ENCODE measurements at regions not wholly inside any gene's neighbourhood (a gene's known extent, or its start where the extent isn't known, plus 50 kb on each side); places are given as distances from the start of the nearest gene placed in this dataset.

DNA sequence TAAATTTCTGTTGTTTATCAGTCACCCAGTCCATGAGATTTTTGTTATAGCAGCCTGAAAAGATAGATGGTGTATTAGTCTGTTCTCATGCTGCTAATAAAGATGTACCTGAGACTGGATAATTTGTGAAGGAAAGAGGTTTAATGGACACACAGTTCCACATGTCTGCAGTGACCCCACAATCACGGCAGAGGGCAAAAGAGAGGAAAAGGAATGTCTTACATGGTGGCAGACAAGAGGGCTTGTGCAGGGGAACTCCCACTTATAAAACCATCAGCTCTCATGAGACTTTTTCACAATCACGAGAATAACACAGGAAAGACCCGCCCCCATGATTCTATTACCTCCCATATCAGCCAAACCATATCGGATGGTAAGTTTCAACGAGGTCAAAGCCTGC lies 309.2 kb downstream of the LIG4 start:
- DNase-seq, result no peak

DNA sequence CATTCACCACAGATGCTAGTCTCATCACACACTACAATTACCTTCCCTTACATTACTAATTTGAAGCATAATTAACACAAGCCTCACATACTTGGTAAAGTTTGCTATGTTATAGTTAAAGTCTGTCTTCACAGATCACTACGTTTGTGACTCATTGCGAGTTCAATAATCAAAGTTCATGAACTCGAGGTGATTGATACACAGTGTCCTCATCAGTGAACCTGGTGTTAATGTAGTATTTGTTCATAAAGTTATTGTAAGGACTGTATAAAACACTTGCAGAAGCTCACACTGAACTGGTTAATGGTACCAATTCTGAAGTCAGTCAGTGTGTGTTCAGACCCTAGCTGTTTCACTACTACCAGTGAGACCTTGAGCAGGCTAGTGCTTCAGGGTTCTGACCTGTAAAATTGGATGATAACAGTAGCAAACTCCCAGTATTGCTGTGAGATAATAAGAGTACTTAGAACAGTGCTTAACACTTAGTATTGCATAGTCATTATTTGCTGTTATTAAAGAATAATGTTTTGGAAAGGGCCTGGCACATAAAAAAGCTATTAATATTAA lies 313.3 kb downstream of the LIG4 start:
- no peak for DNase-seq

DNA sequence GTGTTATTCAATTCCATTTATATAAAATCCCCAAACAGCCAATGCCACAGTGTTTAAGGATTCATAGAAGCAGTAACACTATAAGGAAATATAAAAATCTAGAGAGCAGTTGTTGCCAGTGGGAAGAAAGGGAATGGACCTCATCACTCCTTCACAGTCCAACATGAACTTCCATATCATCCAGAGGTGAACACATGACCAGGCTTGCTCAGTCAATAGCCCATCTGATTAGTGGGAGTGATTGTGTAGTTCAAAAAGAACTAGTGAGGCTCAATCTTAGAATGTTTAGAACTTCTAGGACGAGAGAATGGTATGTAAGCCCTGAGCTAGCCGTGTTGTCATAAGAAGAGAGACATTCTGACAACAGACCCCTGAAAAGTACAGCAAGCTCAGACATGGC lies 314.1 kb downstream of the LIG4 start:
- DNase-seq, result no peak

DNA sequence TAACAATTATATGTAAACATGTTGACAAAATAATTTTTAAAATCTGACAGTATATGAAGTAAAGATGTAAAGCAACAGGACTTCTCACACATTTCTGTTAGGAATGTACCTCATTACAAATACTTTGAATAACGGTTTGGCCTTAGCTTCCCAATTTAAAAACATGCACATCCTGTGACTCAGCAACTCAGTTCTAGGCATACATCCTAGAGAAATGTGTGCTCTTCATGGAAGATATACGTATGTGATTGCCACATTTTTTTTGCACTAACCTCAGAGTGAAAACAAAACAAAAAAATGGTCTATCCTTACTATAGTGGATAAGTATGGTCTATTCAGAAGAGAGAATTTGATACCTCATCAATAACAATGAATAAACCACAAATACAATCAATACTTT lies 314.6 kb downstream of the LIG4 start:
- peak; percentile 87 for DNase-seq

DNA sequence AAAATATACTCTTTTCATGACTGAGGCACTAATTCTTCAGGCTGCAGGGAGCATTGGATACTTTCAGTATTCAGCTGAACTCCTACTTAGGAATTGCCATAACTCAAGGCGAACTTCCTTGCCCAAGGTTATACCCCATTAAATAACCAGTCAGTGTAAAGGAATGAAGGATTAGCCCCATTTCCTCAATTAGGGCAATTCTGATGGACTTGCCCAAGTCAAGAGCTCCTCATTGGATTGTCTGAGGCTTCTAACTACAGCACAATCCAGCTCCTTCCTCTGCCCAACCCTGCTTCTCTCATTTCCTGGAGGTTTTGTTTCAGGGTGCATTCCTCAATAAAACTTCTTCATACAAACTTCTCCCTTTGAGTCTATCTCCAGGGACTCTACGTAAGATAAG lies 329.2 kb downstream of the LIG4 start:
- DNase-seq, result peak; percentile 38

DNA sequence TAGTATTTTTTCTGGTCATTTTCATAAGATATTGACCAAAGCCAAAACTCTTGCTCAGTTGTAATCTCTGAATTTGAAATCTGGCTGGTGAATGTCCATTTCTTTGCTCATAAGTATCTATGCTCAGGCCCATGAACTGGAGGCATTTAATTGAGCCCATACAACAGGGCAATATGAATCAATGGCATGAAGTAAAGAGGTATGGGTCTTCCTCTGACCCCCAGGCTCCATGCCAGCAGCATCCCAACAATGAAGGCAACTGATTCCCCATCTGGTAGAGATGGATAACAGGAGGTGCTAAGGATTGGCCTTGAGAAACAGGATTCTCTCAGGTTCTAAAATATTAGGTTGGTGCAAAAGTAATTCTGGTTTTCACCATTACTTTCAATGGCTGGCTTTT lies 330.8 kb downstream of the LIG4 start:
- DNase-seq, result no peak

DNA sequence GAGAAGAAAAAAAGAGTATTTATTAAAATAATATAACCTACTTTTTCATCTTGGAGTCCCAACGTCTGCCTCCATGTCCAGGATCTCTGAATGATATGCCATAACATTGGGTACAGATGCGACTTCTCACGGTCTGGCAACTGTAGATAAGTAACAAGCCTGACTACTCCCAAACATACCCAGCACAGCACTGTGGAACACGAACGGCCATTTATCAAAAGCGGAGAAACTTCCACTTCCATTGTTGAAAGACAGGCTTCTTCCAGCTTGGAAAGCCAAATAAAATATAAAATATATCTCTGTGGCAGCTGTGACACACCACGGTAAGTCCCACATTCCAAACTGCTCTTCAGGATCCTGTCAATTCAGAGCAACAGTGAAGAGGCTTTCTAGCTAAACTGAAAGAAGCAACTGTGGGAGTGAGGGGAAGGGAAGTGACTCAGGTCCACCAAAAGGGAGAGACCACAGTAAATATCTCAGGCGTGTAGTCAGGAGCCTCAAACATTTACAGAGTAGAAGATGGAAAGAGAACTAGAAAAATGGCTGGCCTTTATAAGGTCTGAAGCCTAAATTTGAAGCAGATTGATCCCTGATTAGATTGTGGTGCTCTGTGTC lies 331.7 kb downstream of the LIG4 start:
- peak; percentile 87 for DNase-seq

DNA sequence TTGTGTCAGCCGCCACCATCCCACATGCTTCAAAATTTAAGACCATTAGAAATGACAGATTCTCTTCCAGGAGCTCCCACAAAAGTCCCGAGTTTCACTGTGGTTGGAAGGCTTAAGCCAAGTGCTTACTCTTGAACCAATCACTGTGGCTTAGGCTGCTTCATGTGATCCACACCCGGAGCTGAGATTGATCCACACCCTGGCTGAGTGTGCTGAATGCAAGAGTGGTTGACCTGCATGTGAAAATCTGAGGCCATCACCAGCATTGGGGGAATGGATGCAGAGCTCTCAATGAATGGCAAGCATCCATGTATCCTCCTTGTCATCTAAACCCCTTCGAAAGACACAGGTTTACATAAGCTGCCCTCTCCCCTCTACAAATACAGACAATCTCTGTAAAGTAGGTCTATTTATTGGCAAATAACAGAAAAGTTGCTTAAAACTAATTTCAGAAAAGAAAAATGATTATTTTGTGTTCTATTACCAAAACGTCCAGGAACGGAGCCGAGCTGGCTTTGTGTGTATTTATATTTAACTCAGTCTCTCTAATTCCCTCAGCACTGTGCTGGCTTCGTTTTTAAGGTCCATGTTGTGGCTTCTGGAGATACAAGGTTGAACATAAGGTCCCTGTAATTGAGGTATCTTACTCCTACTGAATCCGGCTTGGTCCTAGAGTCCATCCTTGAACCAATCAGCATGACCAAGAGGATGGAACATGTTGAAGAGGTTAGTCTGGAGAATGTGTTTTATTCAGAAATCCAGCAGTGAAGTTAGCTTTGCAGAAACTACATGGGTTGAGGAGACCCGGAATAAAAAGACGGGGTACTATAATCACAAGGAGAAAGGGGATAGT lies 332.4 kb downstream of the LIG4 start:
- DNase-seq, result peak; percentile 35

DNA sequence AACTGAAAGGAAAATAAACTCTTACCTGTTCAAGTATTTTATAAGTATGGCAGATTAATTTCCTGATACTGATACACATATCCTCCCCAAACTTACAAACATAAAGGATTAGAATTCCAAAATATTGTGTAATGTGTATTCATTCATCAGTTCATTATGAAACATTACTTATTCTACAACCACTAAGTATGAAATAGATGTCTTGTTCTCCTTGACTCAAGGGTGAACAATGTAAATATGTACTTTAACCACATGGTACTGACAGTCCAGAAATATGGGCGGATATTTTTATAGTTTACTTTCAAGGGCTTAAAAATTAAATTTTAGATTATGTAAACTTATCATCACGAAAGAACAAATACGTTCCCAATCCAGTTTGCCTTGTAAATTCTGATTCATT lies 334.0 kb downstream of the LIG4 start:
- DNase-seq, result peak; percentile 91

DNA sequence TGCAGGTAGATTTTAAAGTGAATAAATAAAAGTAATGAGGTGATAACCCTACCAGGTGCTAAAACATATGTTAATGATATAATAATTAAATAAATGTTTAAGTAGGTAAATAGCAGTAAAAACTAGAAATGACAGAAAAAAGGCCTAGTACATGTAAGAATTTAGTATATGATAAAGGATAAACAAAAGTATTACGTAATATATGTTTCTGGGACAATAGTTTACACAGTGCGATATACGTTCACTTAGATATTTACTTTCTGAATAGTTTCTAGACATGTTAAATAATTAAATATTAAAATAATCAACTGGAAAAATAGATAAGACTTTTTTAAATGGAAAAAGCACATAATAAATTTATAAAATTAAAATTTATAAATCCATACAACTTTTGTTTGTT lies 340.9 kb downstream of the LIG4 start:
- DNase-seq, result no peak

DNA sequence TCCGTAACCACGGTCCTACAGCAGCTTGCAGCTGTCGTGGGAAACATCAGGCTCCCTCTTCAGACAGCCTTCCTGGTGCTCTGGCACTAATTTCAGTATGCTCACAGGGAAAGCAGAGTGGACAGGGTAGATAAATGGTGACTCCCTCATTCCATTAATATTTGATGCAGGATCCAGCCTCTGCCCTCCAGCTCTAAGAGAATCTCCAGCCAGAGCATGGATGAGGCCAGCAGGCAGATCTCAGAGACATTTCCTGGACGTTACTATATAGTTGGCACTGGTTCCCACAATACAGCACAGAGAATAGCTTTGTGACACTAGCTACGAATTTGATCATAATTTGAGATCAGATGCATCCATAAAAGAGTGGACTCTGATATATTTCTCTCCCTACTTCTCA lies 341.4 kb downstream of the LIG4 start:
- no peak for DNase-seq

DNA sequence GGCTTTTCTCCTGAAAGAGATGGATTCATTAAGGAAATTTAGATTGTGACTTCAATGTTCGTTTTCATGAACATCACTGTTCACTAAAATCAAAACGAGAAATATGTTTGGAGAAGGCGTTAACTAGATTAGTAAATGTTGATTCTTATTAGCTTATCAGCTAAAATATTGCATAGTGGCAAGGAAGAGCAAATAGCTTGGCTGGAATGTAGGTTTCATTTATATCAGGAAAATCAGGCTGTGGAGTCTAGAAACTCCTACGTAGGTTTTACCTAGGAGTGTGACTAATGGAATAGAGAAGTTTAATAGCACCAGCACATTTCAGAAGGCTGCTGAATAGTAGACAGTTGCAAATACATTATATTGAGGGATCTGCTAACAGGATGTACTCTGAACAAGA lies 344.9 kb downstream of the LIG4 start:
- no peak for DNase-seq

DNA sequence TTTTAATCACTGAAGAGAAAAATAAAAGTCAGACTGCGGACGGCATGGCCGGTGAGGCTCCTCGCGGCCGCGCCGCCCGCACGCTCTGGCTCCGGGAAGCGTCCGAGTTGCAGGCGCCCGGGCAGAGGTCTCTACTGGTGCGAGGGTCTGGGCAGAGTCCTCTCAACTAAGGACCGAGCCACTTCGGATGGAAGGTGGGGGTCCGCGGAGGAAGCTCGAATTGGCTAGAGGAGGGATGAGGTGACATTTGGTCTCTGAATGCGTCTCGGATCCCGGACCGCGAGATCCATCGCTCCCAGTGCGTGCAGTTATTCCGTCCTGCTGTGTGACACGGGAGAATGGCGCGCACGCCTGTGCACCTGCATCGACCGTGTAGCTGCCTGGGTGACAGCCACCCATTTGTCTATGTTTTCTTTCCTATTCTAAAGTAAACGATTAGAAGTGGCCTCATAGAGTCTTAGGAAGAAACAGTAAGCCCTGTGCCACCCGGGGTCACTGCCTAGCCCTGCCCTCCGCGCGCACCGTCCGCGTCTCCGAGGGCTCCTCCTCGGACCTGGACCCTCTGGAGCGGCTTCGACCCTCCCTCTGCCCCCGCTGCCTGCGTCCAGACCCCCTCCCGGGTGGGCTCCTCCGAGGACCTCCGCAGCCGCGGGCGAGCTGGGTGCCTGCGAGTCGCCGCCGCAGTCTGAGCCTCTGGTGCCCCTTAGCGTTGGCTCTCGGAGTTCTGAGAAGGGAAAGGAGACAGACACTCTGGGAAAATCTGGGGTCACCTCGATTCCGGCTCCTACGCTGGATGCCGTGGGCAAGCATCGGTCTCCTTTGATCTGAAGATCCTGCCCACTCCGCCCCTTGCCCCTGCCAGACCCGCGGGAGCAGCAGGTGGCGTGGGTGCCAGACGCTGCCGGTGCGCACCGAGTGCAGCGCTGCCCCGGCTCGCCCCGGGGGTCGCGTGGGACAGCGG lies 347.4 kb downstream of the LIG4 start:
- peak; percentile 79 for DNase-seq

DNA sequence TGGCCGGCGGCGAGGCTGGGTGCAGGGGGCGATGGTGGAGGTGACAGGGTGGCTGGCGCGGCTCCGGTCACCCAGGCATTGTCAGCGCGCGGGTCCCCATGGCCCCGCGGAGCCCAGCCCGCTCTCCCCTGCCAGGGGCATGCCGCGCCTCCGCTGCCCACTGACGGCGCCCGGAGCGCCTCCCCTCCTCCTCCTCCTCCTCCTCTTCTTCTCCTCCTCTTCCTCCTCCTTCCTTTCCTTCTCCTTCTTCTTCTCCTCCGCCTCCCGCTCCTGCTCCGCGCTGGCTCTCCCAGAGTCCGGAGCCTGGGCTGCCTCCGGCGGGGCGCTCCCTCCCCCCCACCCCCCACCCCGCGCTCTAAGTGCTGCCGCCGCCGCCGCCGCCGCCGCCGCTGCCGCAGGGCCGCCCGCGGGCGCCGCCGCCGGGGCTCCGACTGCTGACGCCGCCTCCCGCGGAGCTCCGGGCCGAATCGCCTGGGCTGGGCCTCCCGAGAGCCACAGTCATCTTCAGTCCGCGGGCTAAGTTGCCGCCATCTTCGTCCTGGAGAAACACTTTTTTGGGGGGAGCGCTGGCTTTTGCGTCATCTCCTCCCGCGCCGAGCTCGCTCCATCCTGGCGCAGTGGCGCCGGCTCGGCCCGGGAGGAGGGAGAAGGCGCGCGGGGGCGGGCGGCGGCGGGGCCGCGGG lies 348.3 kb downstream of the LIG4 start:
- DNase-seq, result peak; percentile 76

DNA sequence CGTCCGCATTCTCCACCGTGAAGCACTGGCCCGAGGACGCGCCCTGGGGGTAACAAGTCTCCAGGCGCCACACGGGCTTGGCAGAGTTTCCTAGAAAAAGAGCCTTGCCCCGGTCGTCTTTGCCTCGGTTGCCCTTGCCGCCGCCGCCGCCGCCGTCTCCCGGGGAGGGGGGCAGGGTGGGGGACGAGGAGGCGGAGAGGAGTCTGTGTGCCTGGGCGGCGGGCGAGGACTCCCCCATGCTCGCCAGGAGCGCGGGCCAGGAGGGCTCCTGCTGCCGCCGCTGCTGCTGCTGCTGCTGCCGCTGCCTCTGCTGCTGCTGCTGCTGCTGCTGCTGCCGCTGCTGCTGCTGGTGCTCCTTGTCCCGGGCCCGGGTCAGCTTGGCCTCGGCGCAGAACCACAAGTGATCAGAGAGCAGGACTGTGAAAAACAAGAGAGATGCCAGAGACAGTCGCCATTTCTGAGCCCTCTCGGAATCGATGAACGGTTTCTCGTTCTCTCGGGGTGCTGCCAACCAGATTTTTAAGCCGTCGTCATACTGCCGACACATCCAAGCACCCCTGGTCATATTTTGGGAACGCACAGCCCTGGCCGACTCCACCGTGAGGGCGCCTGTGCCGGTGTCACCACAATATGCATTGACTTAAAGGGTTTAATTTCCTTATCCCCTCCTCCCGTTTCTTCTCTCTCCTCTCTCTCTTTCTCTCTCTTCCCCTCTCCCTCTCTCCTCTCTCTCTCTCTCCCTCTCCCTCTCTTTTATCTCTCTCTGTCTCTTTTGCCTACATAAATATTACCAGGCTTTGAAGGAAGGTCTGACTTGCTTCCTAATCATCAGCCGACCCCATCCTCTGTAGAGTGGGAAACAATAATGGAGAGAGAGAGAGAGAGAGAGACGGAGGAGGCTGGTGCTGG lies 349.1 kb downstream of the LIG4 start:
- peak; percentile 48 for DNase-seq

DNA sequence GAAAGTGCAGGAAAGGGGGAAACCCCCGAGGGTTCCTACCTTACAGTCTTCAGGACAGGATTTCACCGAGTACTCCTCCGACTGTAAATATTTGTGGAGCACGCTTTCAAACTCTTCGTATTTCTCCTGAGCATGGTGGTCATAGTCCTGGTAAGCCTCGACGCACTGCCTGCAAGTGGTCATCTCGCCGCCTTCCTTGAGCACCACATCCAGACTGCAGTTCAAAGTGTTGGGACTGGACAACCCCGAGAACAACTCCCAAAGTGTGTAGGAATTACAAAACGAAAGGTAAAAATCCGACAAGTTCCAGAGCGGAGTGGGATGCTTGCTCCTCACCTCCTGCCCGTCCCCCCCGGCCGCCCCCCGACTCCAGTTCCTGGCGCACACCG lies 349.7 kb downstream of the LIG4 start:
- peak; percentile 42 for DNase-seq

DNA sequence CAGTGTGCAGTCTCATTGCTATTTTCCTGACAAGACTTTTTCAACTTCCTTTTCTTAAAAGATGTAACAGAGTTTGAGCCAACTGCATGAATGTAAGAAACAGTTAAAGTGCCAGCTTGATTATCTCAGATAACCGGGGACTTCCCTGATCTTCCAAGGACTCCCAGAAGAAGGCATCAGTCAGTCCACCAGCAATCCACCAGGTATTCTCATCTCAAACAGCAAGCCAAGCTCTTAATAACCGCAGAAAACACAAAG lies 350.1 kb downstream of the LIG4 start:
- DNase-seq, result peak; percentile 33

DNA sequence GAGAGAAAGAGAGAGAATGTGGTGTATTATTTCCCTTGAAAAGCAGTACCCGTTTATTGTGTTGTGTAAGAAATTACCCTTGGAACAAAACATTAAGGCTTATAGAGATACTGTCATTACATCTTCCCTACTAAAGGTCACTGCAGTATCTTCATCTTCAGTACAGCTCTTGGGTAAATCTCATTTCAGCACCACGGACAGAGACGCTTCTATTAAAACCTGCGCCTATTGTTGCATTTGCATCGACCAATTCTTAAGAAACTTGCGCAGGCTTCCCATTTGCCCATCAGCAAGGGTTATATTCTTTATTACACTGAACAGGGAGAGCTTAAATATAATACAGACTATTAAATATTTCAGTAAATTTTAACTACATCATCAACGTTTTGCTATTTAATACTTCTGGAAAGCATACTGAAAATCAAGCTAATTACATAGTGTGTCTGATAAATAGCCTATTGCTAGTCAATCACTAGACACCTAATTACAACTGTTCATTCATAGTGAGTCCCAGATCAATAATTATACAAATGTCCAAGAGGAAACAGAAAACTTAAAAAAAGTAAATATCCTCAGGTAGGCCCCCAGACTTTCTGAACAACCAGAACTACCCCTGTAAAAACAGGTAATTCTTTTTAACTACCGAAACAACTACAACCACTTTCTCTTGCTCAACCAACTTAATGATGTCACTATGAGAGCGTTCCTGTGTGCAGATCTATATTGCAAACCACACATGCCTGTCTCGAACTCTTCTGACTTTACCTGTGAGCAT lies 350.6 kb downstream of the LIG4 start:
- DNase-seq, result peak; percentile 72

DNA sequence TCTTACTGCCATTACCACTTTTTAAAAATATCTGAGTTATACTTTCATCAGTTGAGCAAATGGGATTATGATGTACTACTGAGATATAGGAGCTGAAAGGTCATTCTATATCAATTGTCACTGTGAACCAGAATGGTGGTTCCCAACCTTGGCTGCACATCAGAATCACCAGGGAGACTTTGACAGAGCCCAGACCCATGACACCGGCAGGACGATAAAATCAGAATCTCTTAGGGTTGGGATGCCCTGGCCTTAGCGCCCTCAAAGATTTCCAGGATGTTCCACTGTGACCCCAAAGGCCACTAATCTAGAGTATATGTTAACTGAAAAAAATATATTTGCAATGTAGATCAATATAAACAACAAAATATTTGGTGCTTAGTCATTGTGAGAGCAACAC lies 355.1 kb downstream of the LIG4 start:
- no peak for DNase-seq

DNA sequence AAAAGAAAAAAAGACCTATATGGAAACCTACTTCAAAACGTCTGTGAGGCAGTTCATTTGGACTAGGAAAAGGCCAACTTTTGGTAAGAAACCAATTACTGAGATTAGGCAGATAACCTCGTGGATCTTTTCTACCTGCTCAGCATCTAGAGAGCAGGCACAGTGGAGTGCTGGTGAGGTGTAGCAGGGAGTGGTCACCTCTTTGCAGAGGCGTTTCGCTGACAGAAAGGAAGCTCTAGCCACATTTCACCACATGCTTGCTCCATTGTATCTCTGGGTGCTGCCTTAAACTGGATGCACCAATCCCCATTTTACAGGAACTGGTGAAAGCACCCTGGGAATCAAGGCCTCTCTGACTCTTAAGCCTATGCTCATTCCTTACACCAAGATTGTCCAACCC lies 360.5 kb downstream of the LIG4 start:
- no peak for DNase-seq

DNA sequence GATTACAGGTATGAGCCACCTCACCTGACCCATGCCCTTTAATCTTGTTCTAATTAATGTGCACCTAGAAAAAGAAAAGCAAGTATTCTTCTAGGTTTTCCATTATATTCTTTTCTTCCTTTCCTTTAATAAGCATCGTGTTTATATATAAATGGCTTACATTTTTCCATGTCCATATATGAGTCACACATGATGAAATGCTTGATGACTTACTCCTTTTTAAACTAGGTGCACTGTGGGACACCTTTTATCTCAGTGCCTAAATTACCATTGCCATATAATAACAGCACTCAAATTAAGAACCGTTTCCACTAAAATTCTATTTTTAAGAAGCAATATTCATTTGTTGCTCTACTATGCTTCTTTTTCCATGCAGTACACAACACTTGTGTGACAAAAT lies 363.3 kb downstream of the LIG4 start:
- DNase-seq, result peak; percentile 61
